NT2/D1 (cell line): ENCODE measurements at regions not wholly inside any gene's neighbourhood (a gene's known extent, or its start where the extent isn't known, plus 50 kb on each side); places are given as distances from the start of the nearest gene placed in this dataset.
A peak's percentile ranks its signal among the peaks of the same experiment; 100 is the strongest.

Source experiments
- DNase-seq: peaks from one replicate; pipeline ENCODE4 v3.0.0-alpha.2; 2011; ENCODE audit warnings: low read depth, low spot score
- H3K27me3 ChIP-seq: 2 replicates; pipeline ENCODE4 v1.6.0; 2011; ENCODE audit warnings: mild to moderate bottlenecking; ENCODE audit not compliant: insufficient read length, insufficient read depth
- H3K36me3 ChIP-seq: 2 replicates; pipeline ENCODE4 v1.6.1; 2011; ENCODE audit warnings: mild to moderate bottlenecking, low read length, mixed read lengths; ENCODE audit not compliant: insufficient read depth, insufficient read length
- H3K4me1 ChIP-seq: 2 replicates; pipeline ENCODE4 v1.5.1; 2011; ENCODE audit not compliant: insufficient read depth, insufficient read length
- H3K4me3 ChIP-seq: 2 replicates; pipeline ENCODE4 v1.5.1; 2011; ENCODE audit warnings: low read depth; ENCODE audit not compliant: insufficient read length
- H3K9ac ChIP-seq: 2 replicates; pipeline ENCODE4 v1.6.0; 2011; ENCODE audit warnings: low read depth; ENCODE audit not compliant: insufficient read length
- H3K9me3 ChIP-seq: 2 replicates; pipeline ENCODE4 v1.5.1; 2011; ENCODE audit warnings: mild to moderate bottlenecking, low read length; ENCODE audit not compliant: insufficient read depth
- SUZ12 ChIP-seq: IDR thresholded peaks from 2 replicates; pipeline ENCODE4 v1.6.1; 2011; ENCODE audit not compliant: insufficient read length, insufficient read depth; ENCODE audit errors: extremely low read depth
- YY1 ChIP-seq: IDR thresholded peaks from 2 replicates; pipeline ENCODE4 v1.6.1; 2011; ENCODE audit not compliant: insufficient read length, insufficient read depth
- ZNF274 ChIP-seq: IDR thresholded peaks from 2 replicates; pipeline ENCODE4 v1.6.1; 2011; ENCODE audit warnings: mild to moderate bottlenecking, low read depth, low read length

GRCh38 chr5:106135473-106135872 is 1535.3 kb downstream of the EFNA5 start:
- Histone ChIP-seq H3K9ac (no peak overlapping the region), H3K27me3 (no peaks in the 10 kb centered on the region), H3K4me1 (no peaks in the 10 kb centered on the region), H3K4me3 (no peak overlapping the region), H3K9me3 (no peaks in the 10 kb centered on the region), H3K36me3 (no peaks in the 10 kb centered on the region)
- TF ChIP-seq SUZ12: no peak
- no peak for DNase-seq

- no peaks in the 10 kb centered on the region for H3K36me3 ChIP-seq
- TF ChIP-seq SUZ12: no peak
- TF ChIP-seq ZNF274: no peak
- TF ChIP-seq YY1: no peak
- DNase-seq: no peak
Measured at GRCh38 chr5:106134549-106134948, 1536.2 kb downstream of the EFNA5 start.

GRCh38 chr5:106127985-106128384 is 1542.8 kb downstream of the EFNA5 start:
- Histone ChIP-seq H3K9ac (no peak overlapping the region), H3K4me1 (no peaks in the 10 kb centered on the region), H3K9me3 (no peaks in the 10 kb centered on the region), H3K4me3 (no peak overlapping the region), H3K36me3 (no peaks in the 10 kb centered on the region), H3K27me3 (no peaks in the 10 kb centered on the region)
- no peak for DNase-seq
- TF ChIP-seq ZNF274 (no peak), YY1 (no peak), SUZ12 (no peak)

More at GRCh38 chr5:106134549-106134948, 1536.2 kb downstream of the EFNA5 start:
- Histone ChIP-seq H3K27me3 (no peaks in the 10 kb centered on the region), H3K4me3 (no peak overlapping the region), H3K9ac (no peak overlapping the region), H3K4me1 (no peaks in the 10 kb centered on the region), H3K9me3 (no peaks in the 10 kb centered on the region)

DNA sequence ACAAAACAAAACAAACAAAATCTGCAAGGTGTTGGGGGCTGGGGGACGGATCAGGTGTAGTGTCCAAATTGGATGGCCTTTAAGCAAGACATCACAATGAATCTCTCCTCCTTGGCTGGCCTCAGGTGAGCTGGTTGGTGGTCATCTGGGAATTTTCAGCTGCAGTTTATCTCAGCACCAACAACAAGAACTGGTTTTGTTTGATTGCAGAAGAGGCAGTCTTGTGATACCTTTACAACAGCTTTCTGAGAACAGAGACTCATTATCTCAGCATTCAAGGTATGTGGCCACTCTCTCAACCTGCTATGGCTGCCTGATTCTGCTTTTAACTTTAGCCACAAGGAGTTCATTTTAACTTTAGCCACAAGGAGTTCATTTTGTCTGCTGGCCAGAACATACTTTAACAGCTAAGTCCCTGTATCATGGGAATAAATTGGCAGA is 1543.4 kb downstream of the EFNA5 start:
- H3K9me3 ChIP-seq: no peaks in the 10 kb centered on the region
- no peak overlapping the region for H3K4me3 ChIP-seq
- H3K36me3 ChIP-seq: no peaks in the 10 kb centered on the region
- H3K9ac ChIP-seq: no peak overlapping the region
- no peaks in the 10 kb centered on the region for H3K4me1 ChIP-seq
- TF ChIP-seq YY1 (no peak), SUZ12 (no peak), ZNF274 (no peak)
- H3K27me3 ChIP-seq: no peaks in the 10 kb centered on the region
- DNase-seq: no peak

GRCh38 chr5:106121972-106122605 is 1548.6 kb downstream of the EFNA5 start:
- no peaks in the 10 kb centered on the region for H3K27me3 ChIP-seq
- no peak overlapping the region for H3K4me3 ChIP-seq
- no peaks in the 10 kb centered on the region for H3K9me3 ChIP-seq
- H3K4me1 ChIP-seq: no peaks in the 10 kb centered on the region
- no peak for DNase-seq
- no peak overlapping the region for H3K9ac ChIP-seq
- no peak for TF ChIP-seq SUZ12
- TF ChIP-seq ZNF274: no peak
- TF ChIP-seq YY1: no peak
- H3K36me3 ChIP-seq: no peaks in the 10 kb centered on the region

DNA sequence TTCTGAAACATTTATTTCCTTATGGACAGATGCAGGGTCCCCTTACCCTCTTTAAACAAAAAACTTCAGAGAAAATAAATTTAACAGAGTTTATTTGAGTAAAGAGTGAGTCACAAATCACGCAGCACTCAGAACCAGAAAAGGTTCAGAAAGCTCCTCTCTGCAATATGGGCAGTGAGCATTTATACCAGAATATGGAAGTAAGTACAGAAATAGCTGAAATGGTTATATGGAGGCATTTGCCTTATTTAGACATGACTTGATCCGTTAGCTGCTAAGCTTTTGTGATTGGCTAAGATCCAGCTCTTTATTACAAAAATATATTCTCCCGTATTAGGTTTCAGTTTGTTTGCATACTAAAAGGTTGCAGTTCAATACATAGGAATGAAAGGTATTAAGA is 1554.1 kb downstream of the EFNA5 start:
- H3K9me3 ChIP-seq: peaks cover 39% of the 10 kb centered on the region
- no peak overlapping the region for H3K4me3 ChIP-seq
- no peak for DNase-seq
- TF ChIP-seq SUZ12: no peak
- TF ChIP-seq YY1: no peak
- no peak for TF ChIP-seq ZNF274
- H3K4me1 ChIP-seq: no peaks in the 10 kb centered on the region
- no peaks in the 10 kb centered on the region for H3K27me3 ChIP-seq
- no peak overlapping the region for H3K9ac ChIP-seq
- H3K36me3 ChIP-seq: no peaks in the 10 kb centered on the region

- no peaks in the 10 kb centered on the region for H3K27me3 ChIP-seq
Measured at GRCh38 chr5:106113922-106114321, 1556.8 kb downstream of the EFNA5 start.

More at GRCh38 chr5:106113922-106114321, 1556.8 kb downstream of the EFNA5 start:
- Histone ChIP-seq H3K4me1 (no peaks in the 10 kb centered on the region), H3K4me3 (no peak overlapping the region), H3K9ac (no peak overlapping the region), H3K9me3 (peaks cover 39% of the 10 kb centered on the region), H3K36me3 (no peaks in the 10 kb centered on the region)
- DNase-seq: peak; percentile 44
- no peak for TF ChIP-seq YY1
- no peak for TF ChIP-seq SUZ12
- TF ChIP-seq ZNF274: no peak
